K562 (cell line): ENCODE measurements at regions not wholly inside any gene's neighbourhood (a gene's known extent, or its start where the extent isn't known, plus 50 kb on each side); places are given as distances from the start of the nearest gene placed in this dataset.
"Not testable (repeated sequence)": the region's sequence is repeated elsewhere in the genome, so short reads cannot be mapped to it uniquely, and the experiment has no call there.

ENCODE experiments used
- ATAC-seq: fragments of 200-7000 bp; cut with Tn5 transposase; 3 replicates; pipeline ENCODE4 v1.9.1; 2020; ENCODE audit warnings: moderate library complexity
- BruUV-seq: library from RNA; stranded (reverse); fragments of 400-500 nt; replicated peaks from 2 replicates; lab custom pipeline; 2021; lab: Mats Ljungman, UMichigan
- CTCF ChIA-PET: fragments of 300-600 bp; formaldehyde crosslinking; extraction: SDS; loops from one replicate; lab custom pipeline; 2021; ENCODE audit warnings: low intra/inter-chr PET ratio; lab: Yijun Ruan, JAX
- POLR2A ChIA-PET: fragments of 300-600, 350-650 bp; sonication (Branson Sonifier 250); formaldehyde crosslinking; extraction: SDS; loops from one replicate; lab custom pipeline; 2021; ENCODE audit warnings: antibody characterized with exemption, inconsistent platforms; lab: Yijun Ruan, JAX
- DNase-seq, 4 experiments: peaks; one replicate each; pipeline versions ENCODE4 v3.0.0 to v3.0.0-alpha.2; 2011 to 2018; ENCODE audit warnings: low spot score in 3 of 4, mixed read lengths in 3 of 4; ENCODE audit errors: extremely low read depth in 1 of 4
- FAIRE-seq: peaks from 2 replicates; lab custom pipeline; 2011; peaks lifted over from hg19 to GRCh38; lab: Jason Lieb, UNC
- H2AFZ ChIP-seq: 2 replicates; pipeline ENCODE4 v1.6.0; 2011; ENCODE audit warnings: low read depth, low read length, control low read depth, inconsistent platforms
- H3K27ac ChIP-seq: fragments of 200-600 bp; 3 replicates; pipeline ENCODE4 v1.8.0; 2011; ENCODE audit warnings: low read depth, mild to moderate bottlenecking, control low read depth, inconsistent platforms, low read length, moderate library complexity, mixed read lengths; ENCODE audit errors: extremely low read depth
- H3K27me3 ChIP-seq, 2 experiments: fragments of 300-600 bp in 1 of 2; 2 replicates in 1 of 2; 3 replicates in 1 of 2; pipeline versions ENCODE4 v1.6.0 to v1.8.0; 2011; ENCODE audit warnings: inconsistent platforms in 2 of 2, low read length in 2 of 2, mild to moderate bottlenecking in 1 of 2, mixed read lengths in 1 of 2, moderate library complexity in 1 of 2; ENCODE audit not compliant: control insufficient read depth in 2 of 2, insufficient read depth in 2 of 2
- H3K36me3 ChIP-seq: fragments of 300-600 bp; 3 replicates; pipeline ENCODE4 v1.8.0; 2011; ENCODE audit warnings: mild to moderate bottlenecking, low read length, inconsistent platforms; ENCODE audit not compliant: control insufficient read depth, insufficient read depth
- H3K4me1 ChIP-seq, 2 experiments: fragments of 200-600 bp in 1 of 2; replicated peaks in 1 of 2; 2 replicates in 1 of 2; 3 replicates in 1 of 2; pipeline versions ENCODE4 v1.5.1 to v1.8.0; 2011; ENCODE audit warnings: inconsistent platforms in 2 of 2, low read length in 2 of 2, mild to moderate bottlenecking in 1 of 2, mixed read lengths in 1 of 2, moderate library complexity in 1 of 2; ENCODE audit not compliant: control insufficient read depth in 2 of 2, insufficient read depth in 2 of 2
- H3K4me2 ChIP-seq: 2 replicates; pipeline ENCODE4 v1.6.1; 2011; ENCODE audit warnings: low read length, control low read depth, inconsistent platforms, mixed read lengths; ENCODE audit not compliant: insufficient read depth
- H3K4me3 ChIP-seq: fragments of 200-600 bp; sonication (generic), shearing (Covaris generic); 2 replicates; pipeline ENCODE4 v1.5.1; 2016; ENCODE audit warnings: control low read depth, inconsistent platforms
- H3K79me2 ChIP-seq: fragments of 200-600 bp; 3 replicates; pipeline ENCODE4 v1.8.0; 2011; ENCODE audit warnings: low read length, inconsistent platforms; ENCODE audit not compliant: control insufficient read depth, insufficient read depth
- H3K9ac ChIP-seq, 2 experiments: 2 replicates each; pipeline versions ENCODE4 v1.6.0 to v1.6.1; 2011; ENCODE audit warnings: low read depth in 2 of 2, low read length in 2 of 2, control low read depth in 1 of 2, inconsistent platforms in 1 of 2, mild to moderate bottlenecking in 1 of 2, mixed read lengths in 1 of 2; ENCODE audit not compliant: insufficient read depth in 1 of 2
- H3K9me1 ChIP-seq: one replicate; pipeline ENCODE4 v1.6.0; 2011; ENCODE audit warnings: inconsistent platforms, mild to moderate bottlenecking, low read length, moderate library complexity; ENCODE audit not compliant: control insufficient read depth, insufficient read depth
- H3K9me3 ChIP-seq: replicated peaks from 2 replicates; pipeline ENCODE4 v1.5.1; 2011; ENCODE audit warnings: low read depth, low read length, inconsistent platforms; ENCODE audit not compliant: control insufficient read depth, insufficient read depth
- H4K20me1 ChIP-seq: replicated peaks from 2 replicates; pipeline ENCODE4 v1.6.1; 2011; ENCODE audit warnings: low read length, inconsistent platforms, mixed read lengths; ENCODE audit not compliant: control insufficient read depth, insufficient read depth
- BCOR ChIP-seq: fragments of 450-650 bp; IDR thresholded peaks from 2 replicates; pipeline ENCODE4 v1.6.1; 2016
- FOXO4 ChIP-seq: fragments of 450-650 bp; formaldehyde crosslinking; IDR thresholded peaks from 2 replicates; pipeline ENCODE4 v1.4.0; 2020; ENCODE audit warnings: mild to moderate bottlenecking, moderate library complexity
- MECOM ChIP-seq: fragments of 250-450 bp; sonication (Bioruptor Pico); IDR thresholded peaks from 2 replicates; pipeline ENCODE4 v1.8.0; 2022; ENCODE audit warnings: inconsistent platforms
- MTA1 ChIP-seq: fragments of 450-650 bp; IDR thresholded peaks from 2 replicates; pipeline ENCODE4 v1.6.1; 2017; ENCODE audit warnings: borderline replicate concordance
- NONO ChIP-seq, 2 experiments: fragments of 200-400 bp in 1 of 2; fragments of 450-650 bp in 1 of 2; formaldehyde crosslinking in 1 of 2; IDR thresholded peaks; 2 replicates each; pipeline ENCODE4 v1.6.1; 2017; ENCODE audit warnings: low read depth in 2 of 2, mild to moderate bottlenecking in 2 of 2, moderate library complexity in 2 of 2, low read length in 1 of 2
- NR2C2 ChIP-seq, 2 experiments: fragments of 200-800 bp in 1 of 2; sonication (Bioruptor generic) in 1 of 2; sonication (generic) in 1 of 2; formaldehyde crosslinking in 1 of 2; IDR thresholded peaks; 2 replicates each; pipeline versions ENCODE4 v1.6.1 to v1.8.0; 2016 to 2022; ENCODE audit warnings: mild to moderate bottlenecking in 1 of 2, missing compliant biosample characterization in 1 of 2, missing genetic modification characterization in 1 of 2, missing genetic modification reagents in 1 of 2
- ZNF3 ChIP-seq: fragments of 250-450 bp; sonication (Bioruptor Pico); IDR thresholded peaks from 2 replicates; pipeline ENCODE4 v1.5.0; 2021; ENCODE audit warnings: mild to moderate bottlenecking, moderate library complexity
- ZNF41 ChIP-seq: fragments of 250-450 bp; sonication (Bioruptor Pico); conservative IDR thresholded peaks from 2 replicates; pipeline ENCODE4 v1.4.0; 2020; ENCODE audit warnings: mild to moderate bottlenecking
- WGBS: fragments of 100-300 bp; shearing (Covaris generic); methylation state at CpG from one replicate; pipeline ENCODE4 v1.1.6; 2016; ENCODE audit warnings: low coverage, mixed read lengths; ENCODE audit not compliant: insufficient coverage; ENCODE audit errors: missing lambda C conversion rate; 5-methylcytosine and 5-hydroxymethylcytosine counted together
- in situ Hi-C: fragments of 300-500 bp; cut with MboI; formaldehyde crosslinking; loops from 4 replicates; pipeline ENCODE4 v1.15.0; 2018; ENCODE audit warnings: inconsistent platforms, mixed read lengths
- intact Hi-C: fragments of 100-400 bp; cut with micrococcal nuclease; formaldehyde crosslinking; loops from 2 replicates; pipeline ENCODE4 v1.14.2; 2022
- TF ChIP-seq, protein P1 (sequence below): fragments of 250-450 bp; sonication (Bioruptor Pico); IDR thresholded peaks from 2 replicates; pipeline ENCODE4 v1.8.0; 2022; ENCODE audit warnings: moderate library complexity, mild to moderate bottlenecking, inconsistent platforms
- TF ChIP-seq, protein P2 (sequence below): fragments of 250-450 bp; sonication (Bioruptor Pico); IDR thresholded peaks from 2 replicates; pipeline ENCODE4 v1.4.0; 2020; ENCODE audit warnings: borderline replicate concordance

DNA sequence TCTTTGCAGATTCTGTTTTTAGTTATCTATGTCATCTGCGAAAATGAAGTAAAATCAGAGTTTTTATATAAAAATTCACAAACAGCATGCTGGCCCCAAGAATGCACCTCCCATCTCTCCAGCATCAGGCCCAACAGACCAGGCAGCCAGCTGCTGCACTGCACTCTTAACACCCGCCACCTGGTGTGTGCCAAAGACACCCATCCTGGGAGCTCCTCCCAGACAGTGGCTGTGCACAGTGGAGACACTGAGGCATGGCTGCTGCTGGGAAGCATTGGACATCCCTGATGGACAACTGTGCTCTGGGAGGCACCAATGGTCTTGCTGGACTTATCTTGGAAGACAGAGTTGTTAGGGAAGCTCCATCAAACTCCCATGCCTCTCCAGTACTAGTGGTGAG is 817.2 kb downstream of the TMEM121 start:
- POLR2A ChIA-PET = no interaction called here
- no peaks in the 10 kb centered on the region for H3K79me2 ChIP-seq
- in situ Hi-C loops = no loop called here
- 0% methylated on average over 2 of the region's 2 CpGs for WGBS
- DNase-seq = no peak
- no peak overlapping the region for H3K4me2 ChIP-seq
- no peak overlapping the region for H3K27ac ChIP-seq
- BruUV-seq = no TSS peak
- no peak overlapping the region for H3K9ac ChIP-seq
- H3K27me3 ChIP-seq = no peaks in the 10 kb centered on the region
- TF ChIP-seq, protein P1, sequence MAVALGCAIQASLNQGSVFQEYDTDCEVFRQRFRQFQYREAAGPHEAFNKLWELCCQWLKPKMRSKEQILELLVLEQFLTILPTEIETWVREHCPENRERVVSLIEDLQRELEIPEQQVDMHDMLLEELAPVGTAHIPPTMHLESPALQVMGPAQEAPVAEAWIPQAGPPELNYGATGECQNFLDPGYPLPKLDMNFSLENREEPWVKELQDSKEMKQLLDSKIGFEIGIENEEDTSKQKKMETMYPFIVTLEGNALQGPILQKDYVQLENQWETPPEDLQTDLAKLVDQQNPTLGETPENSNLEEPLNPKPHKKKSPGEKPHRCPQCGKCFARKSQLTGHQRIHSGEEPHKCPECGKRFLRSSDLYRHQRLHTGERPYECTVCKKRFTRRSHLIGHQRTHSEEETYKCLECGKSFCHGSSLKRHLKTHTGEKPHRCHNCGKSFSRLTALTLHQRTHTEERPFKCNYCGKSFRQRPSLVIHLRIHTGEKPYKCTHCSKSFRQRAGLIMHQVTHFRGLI (CRISPR knock-in tag) = no peak
- TF ChIP-seq MTA1 (no peak), MECOM (CRISPR knock-in tag) (no peak), NONO (IDR thresholded peaks at IDR 0.05; ENCODE audit: low read depth in 2 of 2, low read length in 1 of 2) (no peak), FOXO4 (CRISPR knock-in tag) (no peak), BCOR (no peak), ZNF41 (no peak), NR2C2 (CRISPR knock-in tag; IDR thresholded peaks at IDR 0.05) (no peak), NR2C2 (tag; IDR thresholded peaks at IDR 0.05) (no peak), ZNF3 (CRISPR knock-in tag) (no peak)
- TF ChIP-seq, protein P2, sequence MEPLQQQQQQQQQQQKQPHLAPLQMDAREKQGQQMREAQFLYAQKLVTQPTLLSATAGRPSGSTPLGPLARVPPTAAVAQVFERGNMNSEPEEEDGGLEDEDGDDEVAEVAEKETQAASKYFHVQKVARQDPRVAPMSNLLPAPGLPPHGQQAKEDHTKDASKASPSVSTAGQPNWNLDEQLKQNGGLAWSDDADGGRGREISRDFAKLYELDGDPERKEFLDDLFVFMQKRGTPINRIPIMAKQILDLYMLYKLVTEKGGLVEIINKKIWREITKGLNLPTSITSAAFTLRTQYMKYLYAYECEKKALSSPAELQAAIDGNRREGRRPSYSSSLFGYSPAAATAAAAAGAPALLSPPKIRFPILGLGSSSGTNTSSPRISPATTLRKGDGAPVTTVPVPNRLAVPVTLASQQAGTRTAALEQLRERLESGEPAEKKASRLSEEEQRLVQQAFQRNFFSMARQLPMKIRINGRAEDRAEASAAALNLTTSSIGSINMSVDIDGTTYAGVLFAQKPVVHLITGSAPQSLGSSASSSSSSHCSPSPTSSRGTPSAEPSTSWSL = no peak
- no peaks in the 10 kb centered on the region for H3K36me3 ChIP-seq
- H2AFZ ChIP-seq = no peak overlapping the region
- ATAC-seq = no peak
- H3K4me3 ChIP-seq = no peak overlapping the region
- no peaks in the 10 kb centered on the region for H3K4me1 ChIP-seq
- no peak for FAIRE-seq
- H3K9me1 ChIP-seq = no peaks in the 10 kb centered on the region
- no peaks in the 10 kb centered on the region for H3K9me3 ChIP-seq
- H4K20me1 ChIP-seq = no peaks in the 10 kb centered on the region
- CTCF ChIA-PET = no interaction called here
- intact Hi-C loops = no loop called here

- ATAC-seq, BruUV-seq, H3K9me1 ChIP-seq, H3K27ac ChIP-seq, DNase-seq, FAIRE-seq, H2AFZ ChIP-seq, H3K27me3 ChIP-seq, H3K4me3 ChIP-seq, H3K36me3 ChIP-seq, CTCF ChIA-PET, H3K9me3 ChIP-seq, POLR2A ChIA-PET, H3K4me1 ChIP-seq, H3K9ac ChIP-seq, H4K20me1 ChIP-seq, H3K4me2 ChIP-seq, in situ Hi-C loops, H3K79me2 ChIP-seq, intact Hi-C loops: not testable (repeated sequence)
- 0% methylated on average over 4 of the region's 5 CpGs for WGBS
Observed at GRCh38 chr14:106344065-106344614, 817.8 kb downstream of the TMEM121 start.
